H9 (cell line): ENCODE measurements at regions not wholly inside any gene's neighbourhood (a gene's known extent, or its start where the extent isn't known, plus 50 kb on each side); places are given as distances from the start of the nearest gene placed in this dataset.

ENCODE experiments used
- DNase-seq: peaks from one replicate; pipeline ENCODE4 v3.0.0-alpha.2; 2017
- H2AFZ ChIP-seq: one replicate; pipeline ENCODE4 v1.6.1; 2013; ENCODE audit warnings: mild to moderate bottlenecking, low read length, control low read depth, moderate library complexity
- H2AK5ac ChIP-seq: 2 replicates; pipeline ENCODE4 v1.6.1; 2013; ENCODE audit warnings: low read length, control low read depth, mixed read lengths; ENCODE audit not compliant: insufficient read length
- H2BK120ac ChIP-seq: one replicate; pipeline ENCODE4 v1.6.1; 2013; ENCODE audit warnings: low read depth, mild to moderate bottlenecking, low read length, control low read depth, inconsistent platforms; ENCODE audit not compliant: poor library complexity, severe bottlenecking
- H2BK12ac ChIP-seq: 2 replicates; pipeline ENCODE4 v1.6.1; 2013; ENCODE audit warnings: low read length, control low read depth, mixed read lengths, low read depth; ENCODE audit not compliant: insufficient read length
- H2BK15ac ChIP-seq: 2 replicates; pipeline ENCODE4 v1.6.1; 2013; ENCODE audit warnings: low read depth, low read length, control low read depth
- H2BK20ac ChIP-seq: one replicate; pipeline ENCODE4 v1.6.1; 2013; ENCODE audit warnings: low read depth, mild to moderate bottlenecking, low read length, control low read depth, inconsistent platforms; ENCODE audit not compliant: poor library complexity, severe bottlenecking
- H2BK5ac ChIP-seq: 2 replicates; pipeline ENCODE4 v1.6.1; 2013; ENCODE audit warnings: low read length, control low read depth, mixed read lengths; ENCODE audit not compliant: insufficient read length
- H3K14ac ChIP-seq: 2 replicates; pipeline ENCODE4 v1.6.1; 2013; ENCODE audit warnings: low read length, control low read depth; ENCODE audit not compliant: insufficient read depth
- H3K18ac ChIP-seq: 2 replicates; pipeline ENCODE4 v1.6.1; 2013; ENCODE audit warnings: low read depth, mild to moderate bottlenecking, mixed read lengths, low read length, control low read depth; ENCODE audit not compliant: insufficient read length
- H3K23ac ChIP-seq: 2 replicates; pipeline ENCODE4 v1.6.1; 2013; ENCODE audit warnings: low read length, control low read depth, mixed read lengths, low read depth; ENCODE audit not compliant: insufficient read length
- H3K23me2 ChIP-seq: 2 replicates; pipeline ENCODE4 v1.6.1; 2013; ENCODE audit warnings: low read depth, mild to moderate bottlenecking, mixed read lengths, low read length, control low read depth; ENCODE audit not compliant: insufficient read length, poor library complexity, severe bottlenecking
- H3K27ac ChIP-seq: 2 replicates; pipeline ENCODE4 v1.5.1; 2013; ENCODE audit warnings: low read length, control low read depth, mixed read lengths, low read depth; ENCODE audit not compliant: insufficient read length
- H3K27me3 ChIP-seq: 2 replicates; pipeline ENCODE4 v1.6.1; 2013; ENCODE audit warnings: low read length, control low read depth, inconsistent platforms; ENCODE audit not compliant: insufficient read depth
- H3K4ac ChIP-seq: 2 replicates; pipeline ENCODE4 v1.6.1; 2013; ENCODE audit warnings: low read depth, mild to moderate bottlenecking, control low read depth, inconsistent platforms, low read length, moderate library complexity
- H3K4me1 ChIP-seq: 2 replicates; pipeline ENCODE4 v1.6.1; 2013; ENCODE audit warnings: low read length, control low read depth, inconsistent platforms; ENCODE audit not compliant: insufficient read depth
- H3K4me2 ChIP-seq: 2 replicates; pipeline ENCODE4 v1.6.1; 2013; ENCODE audit warnings: low read length, control low read depth, mixed read lengths; ENCODE audit not compliant: insufficient read length, insufficient read depth
- H3K56ac ChIP-seq: 2 replicates; pipeline ENCODE4 v1.6.1; 2013; ENCODE audit warnings: low read depth, mild to moderate bottlenecking, mixed read lengths, low read length, control low read depth; ENCODE audit not compliant: insufficient read length
- H3K79me1 ChIP-seq: 2 replicates; pipeline ENCODE4 v1.6.1; 2013; ENCODE audit warnings: low read depth, mild to moderate bottlenecking, moderate library complexity, low read length, control low read depth, inconsistent platforms; ENCODE audit not compliant: insufficient read depth, poor library complexity, severe bottlenecking
- H3K79me2 ChIP-seq: 2 replicates; pipeline ENCODE4 v1.6.1; 2013; ENCODE audit warnings: low read length, control low read depth, inconsistent platforms; ENCODE audit not compliant: insufficient read depth
- H3K9ac ChIP-seq: 2 replicates; pipeline ENCODE4 v1.6.1; 2013; ENCODE audit warnings: low read length, control low read depth, mixed read lengths; ENCODE audit not compliant: insufficient read length; ENCODE audit errors: extremely low read depth
- H3K9me3 ChIP-seq: one replicate; pipeline ENCODE4 v1.6.1; 2013; ENCODE audit warnings: low read depth, low read length, inconsistent platforms; ENCODE audit not compliant: control insufficient read depth
- H3T11ph ChIP-seq: one replicate; pipeline ENCODE4 v1.6.1; 2013; ENCODE audit warnings: mild to moderate bottlenecking, low read length, control low read depth, inconsistent platforms
- H4K20me1 ChIP-seq: one replicate; pipeline ENCODE4 v1.6.1; 2013; ENCODE audit not compliant: control insufficient read depth, insufficient read length, insufficient read depth
- H4K5ac ChIP-seq: 2 replicates; pipeline ENCODE4 v1.6.1; 2013; ENCODE audit warnings: low read depth, mild to moderate bottlenecking, mixed read lengths, low read length, control low read depth; ENCODE audit not compliant: insufficient read length
- H4K8ac ChIP-seq: replicated peaks from 2 replicates; pipeline ENCODE4 v1.6.1; 2013; ENCODE audit warnings: low read length, control low read depth, mixed read lengths, low read depth; ENCODE audit not compliant: insufficient read length
- H4K91ac ChIP-seq: 2 replicates; pipeline ENCODE4 v1.6.1; 2013; ENCODE audit warnings: low read depth, mild to moderate bottlenecking, moderate library complexity, mixed read lengths, low read length, control low read depth; ENCODE audit not compliant: insufficient read length
- H3K27ac Mint-ChIP-seq, 3 experiments: 2 replicates in 2 of 3; 3 replicates in 1 of 3; pipeline ENCODE4 v1.8.0; 2020 to 2021; ENCODE audit warnings: mixed read lengths in 3 of 3, mild to moderate bottlenecking in 1 of 3, moderate library complexity in 1 of 3
- H3K27me3 Mint-ChIP-seq: 2 replicates; pipeline ENCODE4 v1.8.0; 2021; ENCODE audit warnings: low read depth, mild to moderate bottlenecking, moderate library complexity, mixed read lengths
- H3K36me3 Mint-ChIP-seq, 3 experiments: 2 replicates in 2 of 3; 3 replicates in 1 of 3; pipeline ENCODE4 v1.8.0; 2020 to 2021; ENCODE audit warnings: low read depth in 3 of 3, mixed read lengths in 3 of 3; ENCODE audit not compliant: insufficient read depth in 1 of 3
- H3K4me1 Mint-ChIP-seq, 2 experiments: 2 replicates each; pipeline ENCODE4 v1.8.0; 2020; ENCODE audit warnings: mixed read lengths in 2 of 2
- H3K4me3 Mint-ChIP-seq, 2 experiments: 2 replicates in 1 of 2; 3 replicates in 1 of 2; pipeline ENCODE4 v1.8.0; 2020 to 2021; ENCODE audit warnings: mild to moderate bottlenecking in 2 of 2, mixed read lengths in 2 of 2, moderate library complexity in 1 of 2
- H3K9me3 Mint-ChIP-seq, 2 experiments: 2 replicates in 1 of 2; 3 replicates in 1 of 2; pipeline ENCODE4 v1.8.0; 2020; ENCODE audit warnings: mild to moderate bottlenecking in 2 of 2, mixed read lengths in 2 of 2, moderate library complexity in 1 of 2
- CTCF ChIP-seq: fragments of 200-600 bp; sonication (generic); conservative IDR thresholded peaks from 3 replicates; pipeline ENCODE4 v1.8.0; 2021; ENCODE audit warnings: antibody characterized with exemption, mild to moderate bottlenecking
- WGBS: extraction: QIAGEN DNeasy Blood & Tissue Kit; methylation state at CpG from one replicate; pipeline ENCODE4 v1.1.7; 2013; ENCODE audit warnings: missing lambda C conversion rate, low lambda C conversion rate, mixed read lengths; ENCODE audit not compliant: insufficient read length; ENCODE audit errors: extremely low coverage; 5-methylcytosine and 5-hydroxymethylcytosine counted together

GRCh38 chr15:38748710-38749109, 184.1 kb upstream of the RASGRP1 start:
- no peak overlapping the region for H4K5ac ChIP-seq
- H2BK15ac ChIP-seq = no peak overlapping the region
- H3K23ac ChIP-seq = no peak overlapping the region
- no peaks in the 10 kb centered on the region for H3K4me1 Mint-ChIP-seq
- TF ChIP-seq CTCF = no peak
- H3K27ac Mint-ChIP-seq = no peak overlapping the region
- no CpG with 5 or more reads among the region's 2 CpGs for WGBS
- H4K91ac ChIP-seq = no peak overlapping the region
- no peaks in the 10 kb centered on the region for H3K27me3 ChIP-seq
- H3K23me2 ChIP-seq = no peaks in the 10 kb centered on the region
- no peak overlapping the region for H2BK120ac ChIP-seq
- no peaks in the 10 kb centered on the region for H3K9me3 ChIP-seq
- no peak overlapping the region for H3K56ac ChIP-seq
- H3K4me2 ChIP-seq = no peak overlapping the region
- H3K4me1 ChIP-seq = no peaks in the 10 kb centered on the region
- H3K27ac ChIP-seq = no peak overlapping the region
- no peaks in the 10 kb centered on the region for H4K20me1 ChIP-seq
- H3K79me1 ChIP-seq = no peaks in the 10 kb centered on the region
- H3K36me3 Mint-ChIP-seq = no peaks in the 10 kb centered on the region
- H3K9ac ChIP-seq = no peak overlapping the region
- no peak overlapping the region for H2AK5ac ChIP-seq
- no peaks in the 10 kb centered on the region for H3K27me3 Mint-ChIP-seq
- H4K8ac ChIP-seq = no peak overlapping the region
- H2BK20ac ChIP-seq = no peak overlapping the region
- no peak overlapping the region for H2BK5ac ChIP-seq
- H3K4ac ChIP-seq = no peak overlapping the region
- H2AFZ ChIP-seq = no peak overlapping the region
- H2BK12ac ChIP-seq = no peak overlapping the region
- no peak overlapping the region for H3T11ph ChIP-seq
- H3K18ac ChIP-seq = no peak overlapping the region
- H3K14ac ChIP-seq = no peak overlapping the region
- DNase-seq = no peak
- H3K79me2 ChIP-seq = no peaks in the 10 kb centered on the region
- H3K9me3 Mint-ChIP-seq = no peaks in the 10 kb centered on the region
- H3K4me3 Mint-ChIP-seq = no peak overlapping the region
